ENCODE measurements at regions not wholly inside any gene's neighbourhood (a gene's known extent, or its start where the extent isn't known, plus 50 kb on each side); places are given as distances from the start of the nearest gene placed in this dataset.

DNA sequence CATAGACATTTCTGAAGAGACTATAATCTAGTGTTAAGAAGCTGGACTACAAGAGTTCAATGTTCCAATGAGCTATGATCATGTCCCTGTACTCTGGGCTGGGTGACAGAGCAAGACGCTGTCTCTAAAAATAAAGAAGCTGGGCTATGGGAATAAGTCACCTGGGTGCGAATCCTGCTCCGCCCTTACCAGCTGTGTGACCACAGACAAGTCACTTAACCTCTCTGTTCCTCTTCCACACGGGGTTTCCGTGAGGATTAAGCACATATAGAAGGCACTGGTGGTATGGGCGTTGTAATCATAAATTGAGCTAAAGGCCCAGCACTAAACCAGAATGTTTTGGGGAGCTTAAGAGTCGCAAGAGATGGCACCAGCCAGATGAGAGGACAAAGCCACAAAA is 178.5 kb downstream of the HAUS1 start:
- H3K4me3 ChIP-seq (ENCODE audit: low read depth, low read length) = no peak overlapping the region
- TF ChIP-seq, protein P1, sequence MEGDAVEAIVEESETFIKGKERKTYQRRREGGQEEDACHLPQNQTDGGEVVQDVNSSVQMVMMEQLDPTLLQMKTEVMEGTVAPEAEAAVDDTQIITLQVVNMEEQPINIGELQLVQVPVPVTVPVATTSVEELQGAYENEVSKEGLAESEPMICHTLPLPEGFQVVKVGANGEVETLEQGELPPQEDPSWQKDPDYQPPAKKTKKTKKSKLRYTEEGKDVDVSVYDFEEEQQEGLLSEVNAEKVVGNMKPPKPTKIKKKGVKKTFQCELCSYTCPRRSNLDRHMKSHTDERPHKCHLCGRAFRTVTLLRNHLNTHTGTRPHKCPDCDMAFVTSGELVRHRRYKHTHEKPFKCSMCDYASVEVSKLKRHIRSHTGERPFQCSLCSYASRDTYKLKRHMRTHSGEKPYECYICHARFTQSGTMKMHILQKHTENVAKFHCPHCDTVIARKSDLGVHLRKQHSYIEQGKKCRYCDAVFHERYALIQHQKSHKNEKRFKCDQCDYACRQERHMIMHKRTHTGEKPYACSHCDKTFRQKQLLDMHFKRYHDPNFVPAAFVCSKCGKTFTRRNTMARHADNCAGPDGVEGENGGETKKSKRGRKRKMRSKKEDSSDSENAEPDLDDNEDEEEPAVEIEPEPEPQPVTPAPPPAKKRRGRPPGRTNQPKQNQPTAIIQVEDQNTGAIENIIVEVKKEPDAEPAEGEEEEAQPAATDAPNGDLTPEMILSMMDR (IDR thresholded peaks at IDR 0.05; ENCODE audit: low read depth, low read length) = no peak

DNA sequence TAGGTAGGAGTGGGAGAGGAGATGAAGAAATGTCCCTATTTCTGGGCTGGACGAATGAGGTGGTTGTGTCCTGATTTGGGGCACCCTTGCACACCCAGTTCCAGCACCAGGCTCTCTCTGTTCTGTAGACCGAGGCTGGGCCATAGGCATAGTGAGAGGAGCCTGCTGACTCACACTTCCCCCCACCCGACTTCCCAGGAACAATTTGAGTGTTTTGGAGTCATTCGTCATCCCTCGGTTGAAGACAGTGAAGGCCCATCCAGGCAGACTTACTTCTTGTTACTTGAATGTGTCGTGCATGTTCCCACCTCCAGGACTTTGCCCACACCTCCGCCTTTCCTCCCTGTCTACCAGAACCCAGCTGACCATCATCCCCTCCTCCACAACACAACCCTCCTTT is 179.1 kb downstream of the HAUS1 start:
- TF ChIP-seq, protein P1 (IDR thresholded peaks at IDR 0.05; ENCODE audit: low read depth, low read length) = no peak
- no peak overlapping the region for H3K4me3 ChIP-seq (ENCODE audit: low read depth, low read length)

DNA sequence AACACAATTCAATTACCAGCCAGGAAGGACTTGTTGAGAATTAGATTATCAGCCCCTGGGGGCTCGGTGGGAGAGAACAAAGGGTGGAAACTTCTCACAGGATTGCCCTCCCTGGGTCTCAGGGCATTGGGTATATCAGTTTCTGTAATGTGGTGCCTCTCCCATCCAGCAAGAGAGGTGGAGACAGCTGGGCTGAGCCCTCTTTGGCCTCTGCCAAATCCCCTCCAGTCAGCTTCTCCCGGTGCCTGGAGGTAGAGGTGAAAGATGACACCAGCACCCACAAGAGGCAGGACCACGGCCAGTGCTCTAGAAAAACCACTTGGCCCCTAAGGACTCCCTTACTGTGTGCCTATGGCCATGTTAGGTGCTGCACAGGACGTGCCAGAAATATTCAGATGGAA is 179.7 kb downstream of the HAUS1 start:
- TF ChIP-seq, protein P1 (IDR thresholded peaks at IDR 0.05; ENCODE audit: low read depth, low read length) = no peak
- no peak overlapping the region for H3K4me3 ChIP-seq (ENCODE audit: low read depth, low read length)

DNA sequence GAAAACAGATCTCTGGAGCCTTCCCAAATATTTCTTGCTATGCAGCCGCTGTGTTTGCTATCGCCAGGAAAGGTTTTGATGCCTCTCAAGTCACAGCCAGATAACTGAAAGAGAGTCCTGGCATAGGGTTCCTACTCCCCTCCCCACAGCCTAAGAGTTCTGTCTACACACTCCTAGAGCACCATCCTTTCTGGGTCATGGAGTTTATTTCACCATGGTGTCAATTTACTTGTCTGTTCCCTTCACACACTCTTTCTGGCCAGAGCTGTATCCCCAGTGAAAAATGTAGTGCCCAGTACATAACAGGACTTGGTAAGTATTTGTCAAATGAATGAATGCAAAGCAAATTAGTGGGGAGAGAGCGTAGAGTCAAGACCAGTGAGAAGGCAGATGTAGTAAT is 185.3 kb downstream of the HAUS1 start:
- H3K4me3 ChIP-seq (ENCODE audit: low read depth, low read length) = no peak overlapping the region
- TF ChIP-seq, protein P1 (IDR thresholded peaks at IDR 0.05; ENCODE audit: low read depth, low read length) = no peak

DNA sequence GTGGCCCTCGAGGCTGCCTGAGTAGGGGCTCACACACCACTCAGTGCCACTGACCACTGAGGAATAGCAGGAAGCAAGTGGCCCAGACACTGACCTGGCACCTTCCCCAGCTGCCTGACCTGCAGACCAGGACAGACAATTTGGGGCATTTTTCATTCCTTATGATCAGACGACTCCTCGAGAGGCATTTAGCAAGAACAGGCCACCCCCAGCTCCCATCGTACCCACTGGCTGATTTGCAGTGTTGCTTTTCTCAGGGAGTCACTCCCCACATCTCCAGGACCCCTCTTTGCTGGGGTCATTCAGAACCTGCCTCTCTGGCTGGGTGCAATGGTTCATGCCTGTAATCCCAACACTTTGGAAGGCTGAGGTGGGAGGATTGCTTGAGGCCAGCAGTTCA is 185.7 kb downstream of the HAUS1 start:
- no peak overlapping the region for H3K4me3 ChIP-seq (ENCODE audit: low read depth, low read length)
- TF ChIP-seq, protein P1 (IDR thresholded peaks at IDR 0.05; ENCODE audit: low read depth, low read length) = no peak

DNA sequence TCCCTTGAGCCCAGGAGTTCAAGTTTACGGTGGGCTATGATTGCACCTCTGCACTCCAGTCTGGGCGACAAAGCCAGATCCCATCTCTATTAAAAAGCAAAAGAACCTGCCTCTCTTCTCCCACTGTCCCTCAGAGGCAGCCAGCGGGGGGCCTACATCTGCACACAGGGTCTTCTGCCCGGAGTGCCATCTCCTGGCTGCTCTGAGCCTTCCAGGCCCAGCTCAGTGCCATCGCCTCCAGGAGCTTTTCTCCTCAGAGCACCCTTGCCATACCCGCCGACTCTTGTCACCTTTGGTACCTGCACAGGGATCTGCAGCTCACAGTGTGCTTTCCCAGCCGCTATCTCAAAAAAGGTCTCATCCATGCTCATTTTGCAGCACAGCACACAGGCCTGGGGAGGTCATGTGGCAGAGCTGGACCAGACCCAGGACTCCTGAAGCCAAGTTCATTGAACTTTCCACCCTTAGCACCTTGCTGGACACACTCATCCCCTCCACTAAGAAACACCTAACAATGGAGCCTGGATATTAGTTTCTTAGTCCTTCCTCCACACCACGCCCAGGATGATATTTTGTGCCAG is 186.3 kb downstream of the HAUS1 start:
- TF ChIP-seq, protein P1 (IDR thresholded peaks at IDR 0.05; ENCODE audit: low read depth, low read length) = no peak
- no peak overlapping the region for H3K4me3 ChIP-seq (ENCODE audit: low read depth, low read length)

DNA sequence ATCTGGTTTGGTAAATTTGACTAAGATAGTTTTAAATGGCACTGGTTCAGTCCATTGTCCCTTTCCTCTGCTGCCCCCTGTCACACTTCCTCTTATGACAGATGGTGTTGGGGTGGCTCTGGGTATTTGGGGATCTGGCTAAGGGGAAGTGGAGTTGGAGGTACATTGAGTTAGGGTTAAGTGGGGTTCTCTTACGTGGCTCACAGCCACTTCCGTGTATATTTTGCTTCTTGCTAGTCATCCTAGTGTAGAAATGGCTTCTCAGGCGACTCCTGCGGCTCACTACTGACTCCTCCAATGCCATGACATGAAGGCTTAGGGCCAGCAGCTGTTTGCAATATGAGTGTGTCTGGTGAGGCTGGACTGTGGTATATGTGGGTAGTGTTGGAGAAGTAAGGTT is 187.0 kb downstream of the HAUS1 start:
- TF ChIP-seq, protein P1 (IDR thresholded peaks at IDR 0.05; ENCODE audit: low read depth, low read length) = no peak
- H3K4me3 ChIP-seq (ENCODE audit: low read depth, low read length) = no peak overlapping the region

All from WI38 (cell line).